CD4-positive, alpha-beta T cell (primary cell): ENCODE measurements at regions not wholly inside any gene's neighbourhood (a gene's known extent, or its start where the extent isn't known, plus 50 kb on each side); places are given as distances from the start of the nearest gene placed in this dataset.

Source experiments
- ATAC-seq: fragments of 200-7000 bp; cut with Tn5 transposase; one replicate; pipeline ENCODE4 v1.10.0; 2022; ENCODE audit warnings: mild to moderate bottlenecking; ENCODE audit not compliant: poor library complexity
- CTCF ChIA-PET: fragments of 350-600 bp; sonication (Branson Sonifier 250); formaldehyde crosslinking; loops from one replicate; lab custom pipeline; 2021; ENCODE audit warnings: antibody characterized with exemption, inconsistent platforms; lab: Charles Lee
- POLR2A ChIA-PET: fragments of 350-600 bp; sonication (Branson Sonifier 250); formaldehyde crosslinking; loops from one replicate; lab custom pipeline; 2021; ENCODE audit warnings: antibody characterized with exemption, inconsistent platforms; lab: Charles Lee
- DNase-seq, 14 experiments: peaks; one replicate each; pipeline ENCODE4 v3.0.0-alpha.2; 2013 to 2020; ENCODE audit warnings: mixed read lengths in 2 of 14
- H3K27ac ChIP-seq, 2 donors: one replicate each; pipeline versions ENCODE4 v1.5.1 to v1.7.0; 2013; ENCODE audit warnings: low read length in 2 of 2, low read depth in 1 of 2, mild to moderate bottlenecking in 1 of 2
- H3K27me3 ChIP-seq, 2 experiments: 1 replicate in 1 of 2; 2 replicates in 1 of 2; pipeline versions ENCODE4 v1.6.1 to v1.7.0; 2013; ENCODE audit warnings: low read length in 2 of 2, control low read depth in 1 of 2, mild to moderate bottlenecking in 1 of 2, moderate library complexity in 1 of 2; ENCODE audit not compliant: insufficient read depth in 2 of 2, control insufficient read depth in 1 of 2
- H3K36me3 ChIP-seq: one replicate; pipeline ENCODE4 v1.6.1; 2013; ENCODE audit warnings: low read length, control low read depth; ENCODE audit not compliant: insufficient read depth
- H3K4me1 ChIP-seq: one replicate; pipeline ENCODE4 v1.6.1; 2013; ENCODE audit warnings: low read length, control low read depth; ENCODE audit not compliant: insufficient read depth
- H3K4me3 ChIP-seq: one replicate; pipeline ENCODE4 v1.5.1; 2013; ENCODE audit warnings: mild to moderate bottlenecking, low read length, moderate library complexity
- H3K9me3 ChIP-seq, 2 experiments: 1 replicate in 1 of 2; 2 replicates in 1 of 2; pipeline versions ENCODE4 v1.6.1 to v1.7.0; 2013; ENCODE audit warnings: low read length in 2 of 2, mild to moderate bottlenecking in 2 of 2, control low read depth in 1 of 2, moderate library complexity in 1 of 2; ENCODE audit not compliant: control insufficient read depth in 1 of 2, insufficient read depth in 1 of 2
- H3K27ac Mint-ChIP-seq: one replicate; pipeline ENCODE4 v1.8.0; 2020; ENCODE audit warnings: mixed read lengths
- H3K27me3 Mint-ChIP-seq: one replicate; pipeline ENCODE4 v1.8.0; 2021; ENCODE audit warnings: mixed read lengths
- H3K36me3 Mint-ChIP-seq: one replicate; pipeline ENCODE4 v1.8.0; 2021; ENCODE audit warnings: low read depth, mixed read lengths
- H3K4me1 Mint-ChIP-seq: one replicate; pipeline ENCODE4 v1.8.0; 2021; ENCODE audit warnings: low read depth, mixed read lengths
- H3K4me3 Mint-ChIP-seq: one replicate; pipeline ENCODE4 v1.8.0; 2020; ENCODE audit warnings: mild to moderate bottlenecking, mixed read lengths
- H3K9me3 Mint-ChIP-seq: one replicate; pipeline ENCODE4 v1.8.0; 2020; ENCODE audit warnings: mixed read lengths
- CTCF ChIP-seq: fragments of 200-600 bp; IDR thresholded peaks from one replicate; pipeline ENCODE4 v1.8.0; 2022; ENCODE audit warnings: antibody characterized with exemption, mild to moderate bottlenecking
- intact Hi-C, 2 experiments: fragments of 100-400 bp; cut with DNase I in 1 of 2; cut with micrococcal nuclease in 1 of 2; formaldehyde crosslinking; loops; one replicate each; pipeline versions ENCODE4 v1.15.1 to v1.9.0; 2023 to 2025; cut with DNase I, micrococcal nuclease

GRCh38 chr4:123617791-123618190, 221.2 kb downstream of the SPRY1 start:
- Histone ChIP-seq H3K27me3 (no peaks in the 10 kb centered on the region), H3K4me1 (peaks cover 13% of the 10 kb centered on the region), H3K27ac (peak overlapping the region in 1 of 2 donors; percentile 71), H3K9me3 (no peaks in the 10 kb centered on the region), H3K36me3 (no peaks in the 10 kb centered on the region), H3K4me3 (no peak overlapping the region)
- Mint-ChIP-seq H3K4me3 (no peak overlapping the region), H3K9me3 (no peaks in the 10 kb centered on the region), H3K4me1 (peaks cover 21% of the 10 kb centered on the region), H3K27ac (peak overlapping the region; percentile 86), H3K27me3 (no peaks in the 10 kb centered on the region), H3K36me3 (no peaks in the 10 kb centered on the region)
- POLR2A ChIA-PET: interaction anchor here (1.6 kb wide), 1 partner anchor 18 kb away, joined by 6 read pairs; no protein-coding TSS in a partner anchor
- DNase-seq: no peak
- no peak for ATAC-seq
- TF ChIP-seq CTCF: no peak
- intact Hi-C loops: no loop called here
- CTCF ChIA-PET: interaction anchor here (1.7 kb wide), 1 partner anchor 18 kb away, joined by 3 read pairs; no protein-coding TSS in a partner anchor

- Histone ChIP-seq H3K9me3 (no peaks in the 10 kb centered on the region), H3K27me3 (no peaks in the 10 kb centered on the region), H3K36me3 (no peaks in the 10 kb centered on the region), H3K27ac (no peak overlapping the region), H3K4me3 (no peak overlapping the region), H3K4me1 (peaks cover 13% of the 10 kb centered on the region)
- CTCF ChIA-PET: interaction anchor here (1.7 kb wide), 1 partner anchor 19 kb away, joined by 3 read pairs; no protein-coding TSS in a partner anchor
- Mint-ChIP-seq H3K9me3 (no peaks in the 10 kb centered on the region), H3K27me3 (no peaks in the 10 kb centered on the region), H3K4me3 (no peak overlapping the region), H3K27ac (peak overlapping the region; percentile 39), H3K36me3 (no peaks in the 10 kb centered on the region), H3K4me1 (peaks cover 21% of the 10 kb centered on the region)
- POLR2A ChIA-PET: no interaction called here
- intact Hi-C loops: no loop called here
- ATAC-seq (no peak), DNase-seq (peak in 2 of 14 experiments; percentile 12 to 13)
- no peak for TF ChIP-seq CTCF
These were observed 222.0 kb downstream of the SPRY1 start for GRCh38 chr4:123618606-123619005.

GRCh38 chr4:123619326-123619725, 222.7 kb downstream of the SPRY1 start:
- no peak overlapping the region for H3K4me3 Mint-ChIP-seq
- no peak for DNase-seq
- peaks cover 21% of the 10 kb centered on the region for H3K4me1 Mint-ChIP-seq
- H3K27ac Mint-ChIP-seq: peak overlapping the region; percentile 2
- ATAC-seq: no peak
- no peaks in the 10 kb centered on the region for H3K27me3 ChIP-seq
- ChIA-PET CTCF (interaction anchor here (1.7 kb wide), 1 partner anchor 19 kb away, joined by 3 read pairs; no protein-coding TSS in a partner anchor), POLR2A (no interaction called here)
- no peaks in the 10 kb centered on the region for H3K36me3 Mint-ChIP-seq
- H3K4me1 ChIP-seq: peaks cover 13% of the 10 kb centered on the region
- no peaks in the 10 kb centered on the region for H3K27me3 Mint-ChIP-seq
- no peak overlapping the region for H3K4me3 ChIP-seq
- H3K27ac ChIP-seq: no peak overlapping the region
- no peaks in the 10 kb centered on the region for H3K36me3 ChIP-seq
- no peaks in the 10 kb centered on the region for H3K9me3 Mint-ChIP-seq
- no peak for TF ChIP-seq CTCF
- intact Hi-C loops: no loop called here
- no peaks in the 10 kb centered on the region for H3K9me3 ChIP-seq
